Stomach (tissue), 4 donors: ENCODE measurements at regions not wholly inside any gene's neighbourhood (a gene's known extent, or its start where the extent isn't known, plus 50 kb on each side); places are given as distances from the start of the nearest gene placed in this dataset.
"Not testable (repeated sequence)": the region's sequence is repeated elsewhere in the genome, so short reads cannot be mapped to it uniquely, and the experiment has no call there.

ENCODE experiments used
- CTCF ChIP-seq, 7 experiments: fragments of 450-650 bp in 4 of 7; fragments of 200-600 bp in 3 of 7; sonication (generic) in 3 of 7; IDR thresholded peaks; one replicate each; pipeline ENCODE4 v1.5.1; 2016 to 2019; ENCODE audit warnings: antibody characterized with exemption in 7 of 7, control low read depth in 2 of 7, mild to moderate bottlenecking in 1 of 7
- POLR2A ChIP-seq, 4 donors: fragments of 450-650 bp; IDR thresholded peaks; one replicate each; pipeline ENCODE4 v1.6.1; 2016; ENCODE audit warnings: antibody characterized with exemption in 4 of 4, control low read depth in 2 of 4, mild to moderate bottlenecking in 1 of 4, moderate library complexity in 1 of 4
- POLR2AphosphoS5 ChIP-seq, 3 donors: sonication (generic); formaldehyde crosslinking; IDR thresholded peaks; one replicate each; pipeline ENCODE4 v1.6.1; 2016; ENCODE audit warnings: antibody characterized with exemption in 3 of 3

GRCh38 chr13:52223063-52223462 is 63.7 kb upstream of the NEK3 start:
- TF ChIP-seq CTCF, POLR2A, POLR2AphosphoS5 (IDR thresholded peaks at IDR 0.05): not testable (repeated sequence)
